ENCODE measurements at regions not wholly inside any gene's neighbourhood (a gene's known extent, or its start where the extent isn't known, plus 50 kb on each side); places are given as distances from the start of the nearest gene placed in this dataset.

- TF ChIP-seq, protein P1, sequence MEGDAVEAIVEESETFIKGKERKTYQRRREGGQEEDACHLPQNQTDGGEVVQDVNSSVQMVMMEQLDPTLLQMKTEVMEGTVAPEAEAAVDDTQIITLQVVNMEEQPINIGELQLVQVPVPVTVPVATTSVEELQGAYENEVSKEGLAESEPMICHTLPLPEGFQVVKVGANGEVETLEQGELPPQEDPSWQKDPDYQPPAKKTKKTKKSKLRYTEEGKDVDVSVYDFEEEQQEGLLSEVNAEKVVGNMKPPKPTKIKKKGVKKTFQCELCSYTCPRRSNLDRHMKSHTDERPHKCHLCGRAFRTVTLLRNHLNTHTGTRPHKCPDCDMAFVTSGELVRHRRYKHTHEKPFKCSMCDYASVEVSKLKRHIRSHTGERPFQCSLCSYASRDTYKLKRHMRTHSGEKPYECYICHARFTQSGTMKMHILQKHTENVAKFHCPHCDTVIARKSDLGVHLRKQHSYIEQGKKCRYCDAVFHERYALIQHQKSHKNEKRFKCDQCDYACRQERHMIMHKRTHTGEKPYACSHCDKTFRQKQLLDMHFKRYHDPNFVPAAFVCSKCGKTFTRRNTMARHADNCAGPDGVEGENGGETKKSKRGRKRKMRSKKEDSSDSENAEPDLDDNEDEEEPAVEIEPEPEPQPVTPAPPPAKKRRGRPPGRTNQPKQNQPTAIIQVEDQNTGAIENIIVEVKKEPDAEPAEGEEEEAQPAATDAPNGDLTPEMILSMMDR (IDR thresholded peaks at IDR 0.05): no peak
- no peak for TF ChIP-seq POLR2A (IDR thresholded peaks at IDR 0.05)
- peak in 1 of 4 donors; percentile 21 for TF ChIP-seq POLR2AphosphoS5 (IDR thresholded peaks at IDR 0.05)
- no peak for TF ChIP-seq EP300 (IDR thresholded peaks at IDR 0.05)
Observed at GRCh38 chr14:71206766-71207371, 299.6 kb downstream of the PCNX1 start.

Measured in sigmoid colon (tissue), 4 donors.